Dermis blood vessel endothelial cell (primary cell): ENCODE measurements at regions not wholly inside any gene's neighbourhood (a gene's known extent, or its start where the extent isn't known, plus 50 kb on each side); places are given as distances from the start of the nearest gene placed in this dataset.

ENCODE experiments used
- DNase-seq: peaks from one replicate; pipeline ENCODE4 v3.0.0; 2010

DNA sequence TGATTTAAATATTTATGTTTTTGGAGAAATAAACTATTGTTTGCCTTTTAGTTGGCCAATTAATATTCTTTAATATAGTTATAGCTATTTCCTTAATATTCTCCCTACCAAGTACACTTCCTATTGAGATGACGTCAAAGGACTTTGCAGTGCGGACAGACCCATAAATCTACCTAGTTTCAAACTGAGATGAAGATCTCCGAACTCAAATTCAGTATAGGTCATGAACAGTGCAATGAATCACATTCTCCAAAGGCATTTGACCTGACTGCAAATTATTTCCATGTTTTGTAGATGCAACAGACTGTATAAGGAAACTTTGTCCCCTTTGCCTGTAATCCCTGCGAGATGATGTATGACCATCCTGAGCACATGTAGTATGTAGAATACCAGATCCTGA, 342.6 kb upstream of the FIGN start:
- DNase-seq: no peak

GRCh38 chr2:164073101-164074074, 337.6 kb upstream of the FIGN start:
- DNase-seq: no peak

- DNase-seq: no peak
These were observed 333.7 kb upstream of the FIGN start for GRCh38 chr2:164069540-164069939.

DNA sequence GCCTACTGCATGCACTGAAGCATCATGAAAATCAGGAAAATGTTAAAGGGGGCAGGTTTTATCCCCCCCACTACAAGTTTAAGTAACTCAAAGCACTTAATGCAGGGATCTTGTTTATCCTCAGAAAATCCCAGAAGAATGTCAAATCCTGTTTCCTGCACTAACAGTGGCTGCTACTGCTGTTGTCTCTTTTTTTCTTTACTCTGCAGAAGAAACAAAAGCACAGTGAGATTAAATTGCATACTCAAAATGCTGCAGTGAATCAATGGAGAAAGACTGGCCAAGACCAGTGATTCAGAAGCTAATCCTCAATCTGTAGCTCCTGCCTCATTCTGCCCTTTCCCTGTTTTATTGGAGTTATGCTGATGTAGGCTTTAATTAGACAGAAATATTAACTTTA, 332.3 kb upstream of the FIGN start:
- no peak for DNase-seq

DNA sequence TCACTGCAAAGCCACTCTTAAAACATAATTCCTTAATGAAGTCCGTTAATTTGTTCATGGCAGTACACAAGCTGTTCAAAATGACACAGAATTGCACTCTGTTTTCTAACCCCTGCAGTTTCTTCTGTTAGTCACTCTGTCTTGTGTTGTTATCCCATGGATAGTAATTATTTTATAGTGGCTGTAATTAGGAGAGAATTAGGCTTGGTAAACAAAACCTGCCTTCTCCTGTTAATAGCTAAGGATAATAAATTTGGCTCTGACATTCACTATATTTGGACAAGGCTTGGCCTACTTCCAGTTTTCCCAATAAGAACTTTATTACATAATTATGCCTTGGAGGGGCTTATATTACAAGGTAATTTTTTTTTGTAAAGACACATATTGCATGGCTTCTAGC, 330.3 kb upstream of the FIGN start:
- no peak for DNase-seq

- no peak for DNase-seq
These were observed 329.2 kb upstream of the FIGN start for GRCh38 chr2:164065038-164065437.

DNA sequence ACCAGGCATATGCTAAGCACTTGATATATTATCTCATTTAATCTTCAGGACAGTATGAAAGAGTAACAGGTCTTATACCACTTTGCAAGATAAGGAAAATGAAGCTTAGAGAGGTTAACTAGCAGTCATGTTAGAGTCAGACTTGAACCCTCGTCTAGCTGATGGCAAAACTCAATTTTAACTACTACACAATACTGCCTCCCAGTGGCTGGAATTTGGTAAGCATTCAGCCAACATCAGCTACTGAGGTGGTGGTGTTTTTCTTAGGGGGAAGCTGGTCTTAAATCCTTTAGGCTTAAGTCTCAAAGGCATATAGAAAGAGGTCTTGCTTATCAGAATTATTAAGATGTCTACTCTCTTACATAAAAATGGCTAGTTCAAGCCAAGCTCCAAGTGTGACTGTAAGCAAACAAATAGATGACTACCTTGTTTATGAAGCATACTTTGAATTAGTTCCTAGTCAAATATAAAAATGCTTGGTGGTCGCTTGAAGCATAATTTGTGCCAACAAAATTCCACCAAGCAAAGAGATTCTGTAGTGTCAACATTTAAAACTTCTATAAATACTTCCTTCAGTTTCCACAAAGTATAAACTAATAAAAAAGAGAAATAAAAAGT, 325.4 kb upstream of the FIGN start:
- peak; percentile 67 for DNase-seq

- no peak for DNase-seq
These were observed 324.2 kb upstream of the FIGN start for GRCh38 chr2:164060031-164060430.

GRCh38 chr2:164055623-164056022, 319.8 kb upstream of the FIGN start:
- DNase-seq: no peak

DNA sequence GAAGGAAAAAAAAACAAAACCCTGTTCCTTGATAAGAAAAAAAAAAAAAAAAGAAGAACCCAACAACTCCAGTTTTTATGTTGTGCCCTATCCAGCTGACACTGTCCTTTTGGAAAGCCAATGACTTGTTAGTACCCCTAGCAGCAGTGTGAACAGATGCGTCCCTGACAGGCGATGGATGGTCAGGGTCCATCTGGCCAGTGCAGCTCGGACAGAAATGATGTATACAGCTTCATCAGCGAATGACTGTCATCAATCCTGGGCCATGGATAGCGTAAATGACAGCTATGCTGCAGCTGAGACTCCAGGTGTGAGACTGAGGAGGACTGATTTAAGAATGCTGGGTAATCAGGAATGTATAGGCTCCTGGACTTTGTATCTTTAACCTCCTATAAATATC, 318.8 kb upstream of the FIGN start:
- no peak for DNase-seq

DNA sequence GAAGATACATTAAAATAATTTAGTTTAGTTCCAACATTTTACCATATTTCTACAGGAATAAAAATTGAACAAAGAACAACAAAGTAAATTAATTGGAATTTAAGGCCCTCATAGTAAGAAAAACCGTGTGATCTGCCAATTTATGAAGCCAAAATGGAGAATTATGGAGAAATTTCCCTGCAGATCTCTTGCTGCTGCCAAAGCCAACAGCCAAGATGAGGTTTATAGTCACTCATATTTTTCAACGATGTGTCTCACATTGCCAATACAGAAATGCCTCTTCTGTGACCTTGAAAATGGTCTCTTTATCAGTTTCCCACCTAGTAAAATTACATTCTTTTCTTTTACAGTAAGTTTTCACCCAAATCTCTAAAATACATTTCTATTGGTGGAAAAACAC, 317.2 kb upstream of the FIGN start:
- no peak for DNase-seq

- DNase-seq: no peak
These were observed 316.2 kb upstream of the FIGN start for GRCh38 chr2:164052006-164052405.

GRCh38 chr2:164048729-164049128, 312.9 kb upstream of the FIGN start:
- DNase-seq: no peak

DNA sequence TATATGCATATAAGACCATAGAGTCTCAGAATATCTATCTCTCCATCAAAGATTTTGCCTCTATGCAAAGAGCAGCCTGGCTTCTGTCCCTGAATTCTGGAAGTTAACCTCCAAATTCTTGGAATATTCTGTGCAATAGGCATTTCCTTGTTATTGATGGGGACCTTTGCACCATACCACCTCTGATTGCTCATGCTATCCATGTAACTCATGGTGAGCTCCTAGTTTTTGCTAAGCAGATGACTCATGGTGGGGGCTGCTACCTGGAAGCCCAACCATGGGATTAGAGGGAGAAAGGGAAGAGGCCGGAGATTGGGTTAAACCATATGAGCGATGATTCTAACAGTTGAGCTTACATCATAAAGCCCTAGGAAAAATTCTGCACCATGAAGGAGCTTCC, 310.2 kb upstream of the FIGN start:
- DNase-seq: no peak

DNA sequence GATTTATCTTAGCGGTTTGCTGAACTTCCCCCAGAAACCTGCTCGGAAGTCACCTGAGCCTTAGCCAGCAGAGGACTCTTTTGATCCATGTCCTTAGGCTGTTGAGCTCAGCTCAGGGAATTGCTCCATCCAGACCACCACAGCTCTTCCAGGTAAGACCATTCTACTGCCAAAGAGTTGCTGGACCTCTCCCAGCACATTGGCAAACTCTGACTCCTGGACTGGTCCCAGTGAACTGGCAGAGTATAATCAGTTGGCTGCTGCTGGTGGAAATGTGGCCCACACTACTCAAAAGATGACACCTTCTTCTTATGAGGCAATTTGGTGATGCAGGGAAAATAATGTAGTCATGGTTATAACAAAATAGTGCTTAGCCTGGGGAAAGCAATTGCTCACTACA, 308.8 kb upstream of the FIGN start:
- no peak for DNase-seq

DNA sequence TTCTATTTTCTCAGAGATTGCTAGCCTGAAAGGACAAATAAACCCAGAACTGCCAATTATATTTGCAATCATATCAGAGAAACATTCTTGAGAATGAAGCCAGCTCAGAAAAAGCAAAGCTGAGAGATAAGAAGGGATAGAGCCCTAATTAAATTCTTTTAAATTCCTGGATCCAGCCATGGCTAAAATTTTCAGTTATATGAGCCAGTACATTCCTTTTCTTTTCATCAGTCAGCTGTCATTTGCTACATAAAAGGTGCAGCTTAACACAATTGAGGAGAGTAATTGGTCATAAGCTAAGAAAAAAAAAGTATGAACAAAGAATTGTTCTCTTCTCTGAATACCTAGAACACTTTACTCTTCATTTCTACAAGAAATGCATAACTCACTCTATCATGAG, 303.5 kb upstream of the FIGN start:
- no peak for DNase-seq

DNA sequence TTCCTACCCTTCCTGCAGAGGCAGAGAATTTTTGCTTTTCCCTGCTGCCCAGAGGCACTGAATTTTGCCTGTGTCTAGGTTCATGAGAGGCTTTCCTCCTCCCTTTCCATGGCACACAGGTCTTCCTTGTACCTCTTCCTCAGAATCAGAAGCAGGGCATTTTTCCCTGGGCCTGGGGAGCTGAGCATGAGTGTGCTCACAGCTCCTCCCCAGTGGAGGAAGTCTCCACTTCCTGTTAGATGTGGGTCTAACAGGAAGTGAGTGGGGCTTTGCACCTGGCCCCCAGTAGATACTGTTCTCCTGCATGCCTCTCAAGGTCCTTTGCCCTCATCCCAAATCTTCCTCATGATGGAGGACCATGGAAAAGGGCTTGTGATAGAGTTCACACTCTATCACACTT, 297.2 kb upstream of the FIGN start:
- DNase-seq: no peak

- no peak for DNase-seq
These were observed 294.8 kb upstream of the FIGN start for GRCh38 chr2:164030623-164031022.

- DNase-seq: no peak
These were observed 293.2 kb upstream of the FIGN start for GRCh38 chr2:164028814-164029534.

DNA sequence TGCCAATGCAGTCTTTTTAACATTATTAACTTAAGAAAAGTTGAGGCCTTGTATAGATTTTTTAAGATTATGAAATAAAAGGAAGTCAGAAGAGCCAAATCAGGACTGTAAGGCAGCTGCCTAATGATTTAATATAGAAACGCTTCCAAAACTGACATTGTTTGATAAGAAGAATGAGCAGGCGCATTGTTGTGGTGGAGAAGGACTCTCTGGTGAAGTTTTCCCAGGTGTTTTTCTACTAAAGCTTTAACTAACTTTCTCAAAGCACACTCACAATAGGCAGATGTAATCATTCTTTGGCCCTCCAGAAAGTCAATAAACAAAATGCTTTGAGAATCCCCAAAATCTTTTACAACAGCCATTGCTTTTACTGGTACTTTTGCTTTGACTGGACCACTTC, 288.6 kb upstream of the FIGN start:
- DNase-seq: no peak

DNA sequence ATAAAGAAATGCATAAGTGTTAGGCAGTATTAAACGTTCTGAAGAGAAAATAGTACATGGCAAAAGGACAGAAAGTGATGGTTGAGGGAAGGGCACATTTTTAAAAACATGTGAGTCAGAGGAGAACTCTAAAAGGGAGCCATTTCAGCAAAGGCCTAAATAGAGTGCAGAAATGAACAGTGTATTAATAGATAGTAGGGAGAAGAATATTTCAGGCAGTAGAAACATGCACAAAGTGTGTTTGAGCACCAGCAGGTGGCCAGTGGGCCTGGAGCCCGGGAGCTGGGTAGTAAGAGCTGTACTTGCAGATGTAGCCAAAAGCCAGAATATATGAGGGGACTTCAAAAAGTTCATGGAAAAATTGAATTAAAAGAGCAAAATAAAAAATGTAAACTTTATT, 288.1 kb upstream of the FIGN start:
- DNase-seq: no peak

DNA sequence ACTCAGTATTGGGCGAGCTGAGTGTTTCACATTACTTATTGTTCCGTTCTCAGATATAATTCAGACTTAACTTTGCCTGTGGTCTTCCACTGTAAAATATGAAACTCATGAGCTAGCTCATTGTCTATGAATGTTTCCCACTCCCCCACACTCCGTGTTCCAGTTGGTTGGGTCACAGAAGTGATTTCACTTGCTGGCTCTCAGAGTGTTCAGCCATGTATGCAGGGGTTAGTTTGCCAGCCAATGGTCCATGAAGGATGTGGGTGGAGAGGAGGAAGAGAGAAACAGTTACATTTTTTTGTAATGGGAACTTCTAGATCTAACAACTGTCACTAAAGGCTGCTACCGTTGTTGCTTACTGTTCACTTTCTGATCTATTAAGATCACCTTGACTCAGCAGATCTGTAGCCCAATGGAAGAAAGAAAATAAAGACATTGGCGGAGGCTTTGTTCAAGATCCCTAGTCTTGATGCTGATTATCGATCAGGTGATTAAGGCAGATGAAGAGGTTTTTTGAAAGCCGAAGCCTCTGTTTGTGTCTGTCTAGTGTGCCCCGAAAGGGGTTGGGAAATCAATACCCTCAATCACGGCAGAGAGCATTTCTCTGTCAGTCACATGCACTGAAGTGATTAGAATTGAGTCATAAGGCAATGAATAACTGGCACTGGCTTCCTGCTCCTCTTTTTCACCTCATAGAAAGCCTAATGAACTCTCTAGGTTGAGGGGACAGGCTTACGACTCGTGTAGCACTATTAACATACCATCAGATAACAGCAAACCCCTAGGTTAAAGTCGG, 279.7 kb upstream of the FIGN start:
- DNase-seq: no peak

- no peak for DNase-seq
These were observed 279.0 kb upstream of the FIGN start for GRCh38 chr2:164014791-164015190.
